IMR-90 (cell line): ENCODE measurements at regions not wholly inside any gene's neighbourhood (a gene's known extent, or its start where the extent isn't known, plus 50 kb on each side); places are given as distances from the start of the nearest gene placed in this dataset.

ENCODE experiments used
- ATAC-seq: fragments of 200-7000 bp; cut with Tn5 transposase; 2 replicates; pipeline ENCODE4 v1.9.1; 2020; ENCODE audit warnings: low read depth, mild to moderate bottlenecking, moderate library complexity
- BruUV-seq: library from RNA; stranded (reverse); fragments of 400-500 nt; replicated peaks from 2 replicates; lab custom pipeline; 2021; lab: Mats Ljungman, UMichigan
- CTCF ChIA-PET: fragments of 300-600 bp; formaldehyde crosslinking; extraction: SDS; loops from one replicate; lab custom pipeline; 2021; ENCODE audit warnings: antibody characterized with exemption; lab: Yijun Ruan, JAX
- POLR2A ChIA-PET: fragments of 300-600 bp; sonication (Branson Sonifier 250); formaldehyde crosslinking; loops from one replicate; lab custom pipeline; 2022; ENCODE audit warnings: antibody characterized with exemption; ENCODE audit not compliant: unreplicated experiment; lab: Charles Lee
- DNase-seq: peaks from one replicate; pipeline ENCODE4 v3.0.0; 2013
- H2AFZ ChIP-seq: replicated peaks from 2 replicates; pipeline ENCODE3; 2013; ENCODE audit warnings: low read length, mild to moderate bottlenecking; ENCODE audit not compliant: poor library complexity
- H2AK5ac ChIP-seq: 2 replicates; pipeline ENCODE4 v1.6.1; 2013; ENCODE audit warnings: low read depth, low read length, inconsistent platforms
- H2AK9ac ChIP-seq: replicated peaks from 2 replicates; pipeline ENCODE3; 2013; ENCODE audit warnings: mild to moderate bottlenecking, low read depth, low read length, moderate library complexity; ENCODE audit not compliant: poor library complexity
- H2BK120ac ChIP-seq: 2 replicates; pipeline ENCODE4 v1.6.1; 2013; ENCODE audit warnings: low read depth, low read length, inconsistent platforms
- H2BK15ac ChIP-seq: 3 replicates; pipeline ENCODE4 v1.6.1; 2013; ENCODE audit warnings: low read depth, low read length, inconsistent platforms
- H2BK20ac ChIP-seq: 2 replicates; pipeline ENCODE4 v1.6.1; 2013; ENCODE audit warnings: low read depth, mild to moderate bottlenecking, inconsistent platforms, low read length, moderate library complexity
- H2BK5ac ChIP-seq: 2 replicates; pipeline ENCODE4 v1.6.1; 2013; ENCODE audit warnings: mild to moderate bottlenecking, low read depth, low read length, inconsistent platforms; ENCODE audit not compliant: poor library complexity, severe bottlenecking
- H3K14ac ChIP-seq: replicated peaks from 2 replicates; pipeline ENCODE4 v1.6.1; 2013; ENCODE audit warnings: low read depth, low read length, inconsistent platforms
- H3K18ac ChIP-seq: 2 replicates; pipeline ENCODE4 v1.6.1; 2013; ENCODE audit warnings: low read depth, low read length, control low read depth
- H3K23ac ChIP-seq: 2 replicates; pipeline ENCODE4 v1.6.1; 2013; ENCODE audit warnings: low read depth, low read length, inconsistent platforms
- H3K27ac ChIP-seq: 2 replicates; pipeline ENCODE4 v1.5.1; 2013; ENCODE audit warnings: mild to moderate bottlenecking, control low read depth, low read length; ENCODE audit not compliant: insufficient read depth
- H3K27me3 ChIP-seq: 2 replicates; pipeline ENCODE4 v1.6.1; 2013; ENCODE audit warnings: low read length; ENCODE audit not compliant: control insufficient read depth, insufficient read depth
- H3K36me3 ChIP-seq: 2 replicates; pipeline ENCODE4 v1.6.1; 2013; ENCODE audit warnings: low read length, mixed read lengths; ENCODE audit not compliant: control insufficient read depth, insufficient read depth
- H3K4ac ChIP-seq: 2 replicates; pipeline ENCODE4 v1.6.1; 2013; ENCODE audit warnings: low read depth, low read length, inconsistent platforms
- H3K4me1 ChIP-seq: 2 replicates; pipeline ENCODE4 v1.6.1; 2013; ENCODE audit warnings: low read length, mixed read lengths; ENCODE audit not compliant: control insufficient read depth, insufficient read depth
- H3K4me2 ChIP-seq: 2 replicates; pipeline ENCODE4 v1.6.1; 2013; ENCODE audit warnings: low read depth, mild to moderate bottlenecking, control low read depth, low read length, moderate library complexity
- H3K4me3 ChIP-seq: 2 replicates; pipeline ENCODE4 v1.5.1; 2013; ENCODE audit warnings: low read depth, mild to moderate bottlenecking, control low read depth, low read length, moderate library complexity; ENCODE audit not compliant: insufficient read depth
- H3K56ac ChIP-seq: 2 replicates; pipeline ENCODE4 v1.6.1; 2013; ENCODE audit warnings: low read length, inconsistent platforms; ENCODE audit not compliant: insufficient read depth; ENCODE audit errors: extremely low read depth
- H3K79me1 ChIP-seq, 2 experiments: 2 replicates each; pipeline ENCODE4 v1.6.1; 2013; ENCODE audit warnings: low read length in 2 of 2, inconsistent platforms in 1 of 2, low read depth in 1 of 2
- H3K9ac ChIP-seq: 2 replicates; pipeline ENCODE4 v1.6.1; 2013; ENCODE audit warnings: low read depth, low read length, control low read depth
- H3K9me1 ChIP-seq: 2 replicates; pipeline ENCODE4 v1.6.1; 2013; ENCODE audit warnings: low read length, inconsistent platforms; ENCODE audit not compliant: insufficient read depth
- H3K9me3 ChIP-seq: 2 replicates; pipeline ENCODE4 v1.6.1; 2013; ENCODE audit warnings: low read length; ENCODE audit not compliant: control insufficient read depth, insufficient read depth
- H4K20me1 ChIP-seq: 2 replicates; pipeline ENCODE4 v1.6.1; 2013; ENCODE audit warnings: low read length, inconsistent platforms; ENCODE audit not compliant: insufficient read depth
- H4K5ac ChIP-seq: 2 replicates; pipeline ENCODE4 v1.6.1; 2013; ENCODE audit warnings: mild to moderate bottlenecking, low read depth, low read length, control low read depth
- H4K8ac ChIP-seq, 2 experiments: 2 replicates each; pipeline ENCODE4 v1.6.1; 2013; ENCODE audit warnings: low read depth in 2 of 2, low read length in 2 of 2, control low read depth in 1 of 2, inconsistent platforms in 1 of 2
- H4K91ac ChIP-seq: 2 replicates; pipeline ENCODE4 v1.6.1; 2013; ENCODE audit warnings: low read depth, low read length, inconsistent platforms; ENCODE audit not compliant: insufficient read depth
- BHLHE40 ChIP-seq: fragments of 150-350 bp; IDR thresholded peaks from 2 replicates; pipeline ENCODE4 v1.6.1; 2016; ENCODE audit warnings: mild to moderate bottlenecking, low read depth, low read length
- CEBPB ChIP-seq: IDR thresholded peaks from 2 replicates; pipeline ENCODE4 v1.6.1; 2012; ENCODE audit warnings: low read depth, low read length, improper control_type of control experiment
- CHD1 ChIP-seq: IDR thresholded peaks from 2 replicates; pipeline ENCODE4 v1.6.1; 2012; ENCODE audit warnings: low read depth, low read length, improper control_type of control experiment
- CTCF ChIP-seq: conservative IDR thresholded peaks from 2 replicates; pipeline ENCODE4 v1.5.1; 2012; ENCODE audit warnings: mild to moderate bottlenecking, low read depth, low read length, improper control_type of control experiment
- FOS ChIP-seq: fragments of 150-350 bp; IDR thresholded peaks from 2 replicates; pipeline ENCODE4 v1.6.1; 2016; ENCODE audit warnings: low read depth, low read length
- MAFK ChIP-seq: IDR thresholded peaks from 2 replicates; pipeline ENCODE4 v1.6.1; 2012; ENCODE audit warnings: low read depth, low read length, improper control_type of control experiment
- MAZ ChIP-seq: IDR thresholded peaks from 2 replicates; pipeline ENCODE4 v1.6.1; 2012; ENCODE audit warnings: low read depth, mild to moderate bottlenecking, low read length, improper control_type of control experiment, moderate library complexity, borderline replicate concordance
- MXI1 ChIP-seq: IDR thresholded peaks from 2 replicates; pipeline ENCODE4 v1.6.1; 2012; ENCODE audit warnings: low read depth, mild to moderate bottlenecking, low read length, moderate library complexity, borderline replicate concordance
- NFE2L2 ChIP-seq: fragments of 150-350 bp; IDR thresholded peaks from 2 replicates; pipeline ENCODE4 v1.6.1; 2016; ENCODE audit warnings: low read depth, mild to moderate bottlenecking, low read length
- POLR2A ChIP-seq: IDR thresholded peaks from 2 replicates; pipeline ENCODE4 v1.6.1; 2012; ENCODE audit warnings: mild to moderate bottlenecking, low read depth, low read length
- RAD21 ChIP-seq: IDR thresholded peaks from 2 replicates; pipeline ENCODE4 v1.6.1; 2012; ENCODE audit warnings: low read length, improper control_type of control experiment
- RCOR1 ChIP-seq: IDR thresholded peaks from 2 replicates; pipeline ENCODE4 v1.6.1; 2012; ENCODE audit warnings: mild to moderate bottlenecking, low read length, improper control_type of control experiment; ENCODE audit not compliant: insufficient replicate concordance
- RFX5 ChIP-seq: IDR thresholded peaks from 2 replicates; pipeline ENCODE4 v1.8.0; 2012; ENCODE audit warnings: low read depth, mild to moderate bottlenecking, low read length, moderate library complexity
- SMC3 ChIP-seq: fragments of 150-350 bp; IDR thresholded peaks from 2 replicates; pipeline ENCODE4 v1.6.1; 2016; ENCODE audit warnings: low read depth, mild to moderate bottlenecking, antibody characterized with exemption, low read length, moderate library complexity
- WGBS, 2 experiments: methylation state at CpG; one replicate each; pipeline versions ENCODE4 v1.1.5 to v1.1.7; 2013; ENCODE audit warnings: missing lambda C conversion rate in 2 of 2; ENCODE audit not compliant: insufficient read length in 1 of 2; ENCODE audit errors: extremely low coverage in 2 of 2; 5-methylcytosine and 5-hydroxymethylcytosine counted together
- dilution Hi-C: fragments of 300-500 bp; cut with HindIII; formaldehyde crosslinking; loops from one replicate; pipeline ENCODE4 v1.14.3; 2018; ENCODE audit warnings: low sequenced_read_pairs; ENCODE audit not compliant: unreplicated experiment
- in situ Hi-C: fragments of 300-500 bp; cut with MboI; formaldehyde crosslinking; loops from 3 replicates; pipeline ENCODE4 v1.14.3; 2019; ENCODE audit warnings: low sequenced_read_pairs, inconsistent platforms, mixed read lengths
- intact Hi-C: fragments of 100-400 bp; cut with micrococcal nuclease; formaldehyde crosslinking; loops from 2 replicates; pipeline ENCODE4 v1.10.0; 2022

GRCh38 chr22:19658057-19658966 is 56.0 kb upstream of the SEPTIN5 start (continued):
- TF ChIP-seq FOS = no peak

- Histone ChIP-seq H3K27ac (no peak overlapping the region), H3K4me1 (peaks cover 8% of the 10 kb centered on the region), H3K9ac (no peak overlapping the region), H2BK120ac (no peak overlapping the region), H3K9me3 (no peaks in the 10 kb centered on the region), H2AFZ (no peak overlapping the region), H3K23ac (no peak overlapping the region), H2AK5ac (no peak overlapping the region), H3K9me1 (0 out of 2 replicates have a peak, but pooled peaks cover 3% of the 10 kb centered on the region), H3K36me3 (no peaks in the 10 kb centered on the region), H2BK20ac (no peak overlapping the region), H3K27me3 (no peaks in the 10 kb centered on the region; the same call in 1 of the 2 replicates), H2BK5ac (no peak overlapping the region), H4K91ac (no peak overlapping the region), H3K79me1 (no peaks in the 10 kb centered on the region), H3K4ac (no peak overlapping the region), H4K20me1 (no peaks in the 10 kb centered on the region), H2BK15ac (no peak overlapping the region), H3K18ac (no peak overlapping the region), H3K4me2 (no peak overlapping the region), H3K56ac (no peak overlapping the region), H2AK9ac (no peak overlapping the region), H4K5ac (no peak overlapping the region), H3K14ac (no peak overlapping the region), H4K8ac (no peak overlapping the region), H3K4me3 (no peak overlapping the region)
- dilution Hi-C loops (no loop called here), intact Hi-C loops (no loop called here), in situ Hi-C loops (no loop called here)
- ChIA-PET POLR2A (no interaction called here), CTCF (no interaction called here)
- BruUV-seq = no TSS peak
- ATAC-seq (no peak), DNase-seq (no peak)
- 94% methylated on average over 6 of the region's 8 CpGs; no CpG with 5 or more reads in 1 of the 2 experiments for WGBS, 2 experiments
- TF ChIP-seq CHD1 (no peak), CTCF (no peak), MXI1 (no peak), RCOR1 (no peak), BHLHE40 (no peak), SMC3 (no peak), CEBPB (no peak), MAZ (no peak), RAD21 (no peak), FOS (no peak), RFX5 (no peak), POLR2A (no peak), MAFK (no peak), NFE2L2 (no peak)
Observed at GRCh38 chr22:19658967-19659804, 55.1 kb upstream of the SEPTIN5 start.
